Stimulated activated CD4-positive, alpha-beta T cell treated with anti-CD3 and anti-CD28 coated beads, Interleukin-15, amount 100 ng/mL, for 48 hours (primary cell): ENCODE measurements at regions not wholly inside any gene's neighbourhood (a gene's known extent, or its start where the extent isn't known, plus 50 kb on each side); places are given as distances from the start of the nearest gene placed in this dataset.
"Not testable (repeated sequence)": the region's sequence is repeated elsewhere in the genome, so short reads cannot be mapped to it uniquely, and the experiment has no call there.

ENCODE experiments used
- DNase-seq, 2 donors: peaks; one replicate each; pipeline ENCODE4 v3.0.0-alpha.2; 2020; ENCODE audit warnings: low read depth in 2 of 2

DNA sequence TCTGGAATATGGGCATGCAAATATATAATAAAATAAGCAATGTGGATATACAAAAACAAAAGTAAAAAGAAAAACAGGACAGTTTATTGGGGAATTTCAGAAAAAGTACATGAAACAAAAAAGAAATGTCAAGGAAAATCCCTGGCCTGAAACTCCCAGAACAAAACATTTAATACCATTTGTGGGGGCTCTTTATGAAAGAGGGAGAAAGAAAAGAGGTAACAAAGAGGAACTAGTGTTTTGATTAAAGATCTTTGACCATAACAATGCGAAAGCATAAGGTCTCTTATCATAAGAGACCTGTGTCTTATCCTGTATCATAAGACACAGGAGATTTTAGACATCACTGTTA is 88.6 kb upstream of the ARID1B start:
- DNase-seq, result no peak

DNA sequence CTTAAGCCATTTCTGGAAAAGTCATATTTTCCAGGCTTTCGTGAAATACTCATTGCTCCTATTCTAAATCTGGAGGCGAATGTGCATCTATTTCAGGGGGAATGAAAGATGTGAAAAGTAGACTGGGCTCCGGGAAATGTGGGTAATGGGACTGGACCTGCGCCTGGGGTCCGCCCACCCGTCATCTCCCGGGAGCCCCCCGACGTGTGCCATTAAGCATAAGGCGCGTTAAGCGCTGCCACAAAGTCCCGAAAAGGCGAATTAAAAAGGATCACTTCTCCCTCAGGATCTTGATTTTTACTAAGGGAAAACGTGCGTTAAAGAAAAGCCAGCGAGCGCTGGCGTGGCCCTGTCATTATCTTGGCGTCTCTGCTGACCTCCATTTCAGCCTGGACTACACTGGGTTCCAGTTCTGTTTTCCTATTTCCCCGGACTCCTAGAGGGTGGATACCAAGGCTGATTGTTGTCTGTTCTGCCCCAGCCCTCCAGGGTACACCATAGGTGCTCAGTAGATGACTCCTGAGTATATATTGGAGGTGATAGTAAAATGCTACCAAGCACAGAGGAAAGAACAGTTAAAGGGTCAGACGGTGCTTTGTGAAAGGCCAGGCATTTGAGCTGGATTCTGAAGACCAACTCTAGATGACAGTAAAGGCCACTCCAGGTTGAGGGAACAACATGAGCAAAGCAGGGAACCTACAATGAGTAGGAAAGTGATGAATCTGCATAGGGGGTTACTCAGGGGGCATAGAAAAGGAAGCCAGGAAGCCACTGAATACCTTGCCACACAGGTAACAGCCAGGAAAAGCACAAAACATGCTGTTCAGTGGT is 89.2 kb upstream of the ARID1B start:
- no peak for DNase-seq

DNA sequence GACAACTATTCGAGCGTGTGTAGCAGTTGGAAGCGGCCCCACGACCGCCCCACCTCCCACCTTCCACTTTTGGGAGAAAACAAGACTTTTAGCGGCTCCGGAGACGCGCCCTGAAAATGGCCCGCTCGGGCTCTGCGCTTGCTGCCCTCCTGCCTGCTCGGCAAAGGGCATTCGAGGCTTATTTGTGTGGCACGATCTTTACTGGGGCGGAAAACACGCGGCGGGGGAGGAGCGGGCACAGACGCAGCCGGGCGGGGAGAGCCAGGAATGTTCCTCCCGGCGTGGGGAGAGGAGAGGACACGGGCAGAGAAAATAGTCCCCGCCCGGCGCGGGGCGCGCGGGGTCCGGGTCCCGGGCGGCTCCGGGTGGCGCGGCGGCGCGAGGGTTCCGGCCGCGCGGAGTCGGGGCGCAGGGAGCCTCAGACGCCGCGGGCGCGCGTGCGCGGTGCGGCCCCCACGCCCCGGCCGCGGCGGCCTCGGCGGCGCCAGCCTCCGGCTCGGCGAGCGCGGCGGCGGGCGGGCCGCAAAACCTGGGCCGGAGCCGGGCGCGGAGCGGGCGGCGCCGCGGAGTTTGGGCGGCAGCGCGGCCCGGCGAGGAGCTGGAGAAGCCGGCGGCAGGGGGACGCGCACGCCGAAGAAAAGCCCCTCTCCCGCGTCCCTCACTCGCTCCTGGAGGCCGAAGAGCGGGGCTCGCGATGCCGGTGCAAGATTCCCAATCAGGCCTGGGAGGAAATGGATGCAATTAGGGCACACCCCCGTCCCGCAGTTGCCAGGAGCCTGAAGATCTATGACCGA is 90.0 kb upstream of the ARID1B start:
- peak; percentile 48 to 55 for DNase-seq

DNA sequence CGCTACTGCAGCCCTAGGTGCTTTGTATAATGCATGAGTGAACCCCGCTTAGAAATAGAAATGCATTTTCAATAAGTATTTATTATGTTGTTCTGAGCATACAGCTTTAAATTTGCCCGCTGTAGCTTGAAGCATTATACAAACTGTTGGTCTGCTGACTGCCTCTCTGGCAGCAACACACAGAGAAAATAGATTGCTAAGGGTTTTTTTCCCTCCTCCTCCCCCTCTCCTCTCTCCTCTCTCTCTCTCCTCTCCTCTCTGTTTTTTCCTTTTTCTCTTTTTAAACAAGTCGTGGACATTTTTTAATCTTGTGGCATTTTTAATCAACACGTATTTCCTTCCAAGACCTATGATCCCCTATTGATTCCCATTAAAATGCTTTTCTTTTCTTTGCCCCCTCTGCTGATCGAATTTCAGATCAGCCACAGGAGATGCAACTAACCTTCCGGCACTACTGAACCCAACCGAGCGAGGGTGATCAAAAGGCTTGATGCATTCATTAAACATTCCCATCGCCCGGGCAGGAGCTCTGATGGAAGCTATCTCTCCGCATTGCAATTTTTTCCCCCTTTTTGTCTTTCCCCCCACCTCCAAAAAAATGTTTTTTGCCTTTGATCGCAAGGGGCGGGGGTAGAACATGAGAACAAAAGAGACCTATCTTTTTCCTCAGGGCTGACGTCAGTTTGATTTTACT is 90.7 kb upstream of the ARID1B start:
- DNase-seq, result no peak

DNA sequence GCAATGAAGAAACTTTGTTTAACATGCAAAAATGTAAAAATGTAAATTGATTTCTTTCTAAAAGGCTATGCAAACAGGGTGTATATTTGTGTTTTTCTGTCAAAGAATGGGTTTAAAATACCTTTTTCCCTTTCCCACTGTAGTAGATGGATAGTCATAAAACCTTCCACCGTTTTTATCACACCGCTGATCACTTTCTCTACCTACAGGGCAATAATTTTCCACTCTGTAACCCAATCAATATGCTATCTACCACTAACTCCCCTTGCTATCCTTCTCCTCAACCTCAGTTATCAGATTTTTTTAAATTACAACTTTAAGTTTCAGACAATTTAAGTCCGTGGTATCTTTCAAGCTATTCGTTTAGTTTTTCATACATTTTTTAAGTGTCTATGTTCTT is 91.4 kb upstream of the ARID1B start:
- DNase-seq, result no peak

DNA sequence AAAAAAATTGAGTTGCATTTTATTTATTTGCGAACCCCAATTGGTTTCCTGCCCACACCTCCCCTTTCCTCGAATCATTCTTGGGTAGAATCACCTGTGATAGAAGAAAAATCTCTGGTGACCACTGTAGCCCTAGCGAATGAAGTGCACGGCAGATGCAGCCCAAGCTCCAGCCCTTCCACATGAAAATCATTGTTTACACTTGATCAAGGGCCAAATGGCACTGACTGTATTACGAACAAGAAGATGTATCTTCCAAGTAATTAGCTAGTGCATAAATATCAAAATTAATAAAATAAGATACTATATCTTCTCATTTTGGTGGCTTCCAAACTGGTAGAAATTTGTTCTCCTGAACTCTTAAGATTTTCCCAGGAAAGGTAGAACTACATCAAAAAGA is 93.4 kb upstream of the ARID1B start:
- no peak for DNase-seq

DNA sequence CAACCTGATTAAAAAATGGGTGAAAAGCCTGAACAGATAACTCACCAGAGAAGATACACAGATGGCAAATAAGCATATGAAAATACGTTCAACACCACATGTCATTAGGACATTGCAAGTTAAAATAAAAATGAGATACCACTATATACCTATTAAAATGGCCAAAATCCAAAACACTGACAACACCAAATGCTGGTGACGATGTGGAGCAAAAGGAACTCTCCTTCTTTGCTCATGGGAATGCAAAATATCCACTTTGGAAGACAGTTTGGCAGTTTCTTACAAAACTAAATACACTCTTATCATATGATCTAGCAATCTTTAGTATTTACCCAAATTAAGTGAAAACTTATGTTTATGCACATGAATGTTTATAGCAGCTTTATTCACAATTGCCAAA is 100.5 kb upstream of the ARID1B start:
- no peak for DNase-seq

DNA sequence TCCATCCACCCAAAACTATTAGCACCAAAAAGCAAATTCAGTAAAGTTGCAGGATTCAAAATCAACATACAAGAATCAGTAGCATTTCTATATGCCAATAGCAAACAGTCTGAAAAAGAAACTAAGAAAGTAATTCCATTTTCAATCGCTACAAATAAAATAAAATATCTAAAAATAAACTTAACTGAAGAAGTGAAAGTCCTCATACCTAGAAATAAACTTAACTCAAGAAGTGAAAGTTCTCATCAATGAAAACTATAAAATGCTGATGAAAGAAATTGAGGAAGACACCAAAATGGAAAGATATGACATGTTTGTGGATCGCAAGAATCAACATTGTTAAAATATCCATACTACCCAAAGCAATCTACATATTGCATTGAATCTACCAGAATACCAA is 103.0 kb upstream of the ARID1B start:
- no peak for DNase-seq

DNA sequence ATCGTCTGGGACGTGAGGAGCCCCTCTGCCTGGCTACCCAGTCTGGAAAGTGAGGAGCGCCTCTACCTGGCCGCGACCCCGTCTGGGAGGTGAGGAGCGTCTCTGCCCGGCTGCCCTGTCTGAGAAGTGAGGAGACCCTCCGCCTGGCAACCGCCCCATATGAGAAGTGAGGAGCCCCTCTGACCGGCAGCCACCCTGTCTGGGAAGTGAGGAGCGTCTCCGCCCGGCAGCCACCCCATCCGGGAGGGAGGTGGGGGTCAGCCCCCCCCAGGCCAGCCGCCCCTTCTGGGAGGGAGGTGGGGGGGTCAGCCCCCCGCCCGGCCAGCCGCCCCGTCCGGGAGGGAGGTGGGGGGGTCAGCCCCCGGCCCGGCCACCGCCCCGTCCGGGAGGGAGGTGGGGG is 107.1 kb upstream of the ARID1B start:
- DNase-seq, result not testable (repeated sequence)

DNA sequence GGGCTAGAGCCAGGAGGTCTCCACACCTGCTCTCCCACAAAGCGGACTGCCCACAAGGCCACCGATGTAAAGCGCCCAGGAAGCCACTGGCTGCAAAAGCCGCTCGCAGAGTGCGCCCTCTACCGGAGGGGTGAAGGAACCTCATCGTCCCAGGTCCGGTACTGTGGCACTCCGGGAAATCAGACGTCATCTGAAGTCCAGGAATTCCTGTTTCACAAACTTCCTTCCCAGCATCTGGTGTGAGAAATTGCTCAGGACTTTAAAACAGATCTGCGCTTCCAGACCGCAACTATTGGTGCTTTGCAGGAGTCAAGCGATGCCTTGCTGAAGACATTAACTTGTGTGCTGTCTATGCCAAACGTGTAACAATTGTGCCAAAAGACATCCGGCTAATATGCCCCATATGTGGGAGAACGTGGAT is 115.1 kb upstream of the ARID1B start:
- DNase-seq, result peak in 1 of 2 donors; percentile 11

DNA sequence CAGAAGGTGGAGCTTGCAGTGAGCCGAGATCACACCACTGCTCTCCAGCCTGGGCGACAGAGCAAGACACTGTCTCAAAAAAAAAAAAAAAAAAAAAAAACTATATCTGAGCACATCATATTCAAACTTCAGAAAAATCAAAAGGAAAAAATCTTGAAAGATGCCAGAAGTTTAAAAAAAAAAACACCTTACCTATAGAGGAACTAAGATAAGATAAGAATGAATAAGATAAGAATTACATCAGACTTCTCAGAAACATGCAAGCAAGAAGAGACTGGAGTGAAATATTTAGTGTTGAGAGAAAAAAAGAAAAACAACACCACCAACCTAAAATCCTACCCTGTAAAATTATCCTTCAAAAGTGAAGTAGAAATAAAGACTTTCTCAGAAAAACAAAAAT is 116.8 kb upstream of the ARID1B start:
- DNase-seq, result no peak

DNA sequence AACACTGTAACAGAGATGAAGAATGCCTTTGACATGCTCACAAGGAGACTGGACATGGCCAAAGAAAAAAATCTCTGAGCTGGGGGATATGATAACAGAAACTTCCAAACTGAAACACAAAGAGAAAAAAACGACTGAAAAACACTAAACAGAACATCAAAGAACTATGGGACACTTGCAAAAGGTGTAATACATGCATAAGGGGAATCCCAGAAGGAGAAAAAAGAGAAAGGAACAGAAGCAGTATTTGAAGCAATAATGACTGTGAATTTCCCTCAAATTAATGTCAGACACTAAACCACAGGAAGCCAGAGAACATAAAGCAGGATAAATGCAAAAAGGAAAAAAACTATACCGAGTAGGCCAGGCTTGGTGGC is 117.4 kb upstream of the ARID1B start:
- DNase-seq, result no peak

DNA sequence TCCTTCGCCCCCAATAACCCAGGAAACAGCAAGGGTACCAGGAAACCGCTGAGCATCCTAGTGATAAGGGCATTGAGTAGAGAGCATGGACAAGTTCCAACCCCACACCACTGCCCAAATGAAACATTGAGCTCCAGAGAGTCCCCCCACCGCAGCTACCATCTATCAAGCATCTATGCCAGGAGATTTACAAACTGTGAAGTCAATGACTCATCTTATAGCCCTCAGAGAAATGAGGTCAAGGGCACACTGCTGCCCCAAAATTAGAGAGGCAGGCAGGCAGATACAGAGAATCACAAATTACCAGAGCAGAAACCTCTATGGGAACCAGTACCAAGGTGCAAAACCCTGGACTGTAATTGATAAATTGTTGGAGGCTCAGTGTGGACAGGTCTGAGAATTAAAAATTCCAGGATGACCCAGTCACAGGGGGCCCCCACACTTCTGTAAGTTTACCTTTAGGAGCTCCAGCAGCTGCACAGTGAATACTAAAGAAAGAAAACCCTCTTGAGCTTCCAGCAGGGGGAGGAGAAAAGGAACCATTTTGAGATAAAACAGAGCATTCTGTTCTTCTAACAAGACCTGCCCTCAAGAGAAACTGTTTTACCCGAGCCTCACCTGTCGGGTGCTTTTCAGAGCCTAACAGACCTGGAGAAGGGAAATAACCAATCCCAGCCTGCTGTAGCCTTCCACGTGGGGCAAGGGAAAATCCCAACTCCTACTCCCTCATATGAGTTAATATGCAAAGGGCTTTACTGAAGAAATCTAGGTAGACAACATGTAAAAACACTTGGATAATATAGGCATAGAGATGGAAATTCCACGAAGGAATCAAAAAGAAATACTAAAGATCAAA is 118.0 kb upstream of the ARID1B start:
- no peak for DNase-seq

DNA sequence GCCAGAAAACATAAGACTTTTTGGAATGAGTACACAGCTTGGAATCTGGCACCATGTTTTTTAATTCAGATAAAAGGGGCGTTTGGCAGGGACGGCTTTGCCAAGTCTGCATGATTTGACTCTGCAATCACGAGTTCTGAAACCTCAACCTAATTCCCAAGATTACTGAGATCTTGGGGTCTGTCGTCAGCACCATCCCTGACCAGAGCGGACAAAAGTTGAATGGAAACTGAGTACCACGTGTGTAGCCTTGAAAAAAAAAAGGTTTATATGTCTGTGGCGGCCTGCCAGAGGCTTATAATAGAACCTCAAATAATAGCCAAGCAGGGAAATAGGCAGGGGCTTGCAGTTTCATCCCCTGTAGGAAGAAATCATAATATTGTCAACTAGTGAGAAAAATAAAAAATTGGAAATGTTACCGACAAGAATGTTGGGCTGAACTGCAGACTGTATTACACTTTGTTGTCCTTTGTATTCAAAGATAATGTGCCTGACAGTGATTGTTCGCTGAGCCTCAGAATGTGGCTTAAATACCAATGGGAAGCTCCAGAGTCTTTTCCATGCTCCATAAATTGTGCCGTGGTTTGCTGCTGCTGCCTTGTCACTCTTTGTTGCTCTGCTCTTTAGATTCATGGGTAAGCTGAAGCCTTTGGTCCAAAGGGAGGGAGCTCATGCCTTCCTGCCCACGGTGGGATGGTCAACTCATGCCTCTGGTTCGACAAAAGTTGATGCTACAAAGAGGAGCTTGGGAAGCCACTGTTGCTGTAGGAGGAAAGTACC is 118.8 kb upstream of the ARID1B start:
- no peak for DNase-seq

DNA sequence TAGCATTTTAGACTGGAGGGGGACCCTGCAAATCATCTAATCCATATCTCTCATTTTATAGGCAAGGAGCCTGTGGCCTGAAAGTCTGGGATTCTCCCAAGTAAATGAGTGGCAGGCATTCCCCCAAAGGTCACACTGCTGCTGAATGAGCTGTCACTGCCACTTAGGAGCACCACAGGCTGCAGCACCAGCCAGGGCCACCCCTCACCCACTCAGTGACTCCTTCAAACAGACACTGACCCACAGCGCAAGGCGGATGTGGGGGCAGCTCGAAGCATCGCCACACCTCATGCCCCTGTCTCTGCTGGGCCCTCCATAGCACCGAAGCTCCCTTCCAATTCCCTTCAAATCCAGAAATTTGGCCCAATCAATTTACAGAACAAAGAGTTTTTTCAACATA is 119.9 kb upstream of the ARID1B start:
- no peak for DNase-seq

DNA sequence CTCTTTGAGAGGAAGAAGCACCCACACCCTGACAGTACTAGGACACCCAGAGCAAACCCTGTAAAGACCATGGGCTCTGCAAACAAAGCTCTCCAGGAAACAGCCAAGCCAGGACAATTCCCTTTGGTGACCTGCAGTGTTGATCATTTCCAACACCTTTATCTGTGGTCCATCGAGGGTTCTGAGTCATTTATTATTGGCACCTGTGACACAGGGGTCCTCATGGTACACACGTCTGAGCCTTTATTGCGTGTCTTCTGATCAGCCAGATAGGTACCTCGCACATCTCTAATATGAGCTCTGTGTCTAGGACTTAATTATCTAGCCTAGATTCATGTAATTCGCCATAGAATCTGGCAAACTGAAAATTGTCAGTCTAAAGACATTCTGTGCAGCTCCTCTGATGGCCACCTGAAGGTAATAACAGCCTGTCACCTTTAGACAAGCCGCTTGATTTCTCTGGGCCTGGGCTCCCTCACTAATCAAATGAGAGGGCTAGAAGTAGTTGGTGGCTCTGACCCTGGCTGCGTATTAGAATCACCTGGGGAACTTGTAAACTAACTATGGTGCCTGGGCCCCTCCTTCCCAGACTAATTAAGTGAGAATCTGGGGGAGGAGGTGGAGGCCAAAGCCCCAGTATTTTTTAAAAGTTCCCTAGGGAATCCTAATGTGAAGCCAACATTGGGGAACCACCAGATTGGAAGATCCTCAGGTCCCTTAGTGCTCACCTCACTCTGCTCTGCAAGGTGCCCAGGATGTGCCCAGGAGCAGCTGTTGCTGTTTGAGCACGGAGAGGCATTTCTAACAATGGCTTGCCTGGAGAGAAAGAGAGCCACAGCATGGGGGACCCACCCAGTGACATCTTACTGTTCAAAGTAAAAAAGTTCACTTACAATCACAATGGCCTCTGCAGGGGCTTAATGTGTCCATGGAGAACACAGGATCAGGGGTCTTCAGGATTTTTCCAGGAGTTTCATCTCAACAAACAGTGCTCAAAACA is 122.0 kb upstream of the ARID1B start:
- no peak for DNase-seq

DNA sequence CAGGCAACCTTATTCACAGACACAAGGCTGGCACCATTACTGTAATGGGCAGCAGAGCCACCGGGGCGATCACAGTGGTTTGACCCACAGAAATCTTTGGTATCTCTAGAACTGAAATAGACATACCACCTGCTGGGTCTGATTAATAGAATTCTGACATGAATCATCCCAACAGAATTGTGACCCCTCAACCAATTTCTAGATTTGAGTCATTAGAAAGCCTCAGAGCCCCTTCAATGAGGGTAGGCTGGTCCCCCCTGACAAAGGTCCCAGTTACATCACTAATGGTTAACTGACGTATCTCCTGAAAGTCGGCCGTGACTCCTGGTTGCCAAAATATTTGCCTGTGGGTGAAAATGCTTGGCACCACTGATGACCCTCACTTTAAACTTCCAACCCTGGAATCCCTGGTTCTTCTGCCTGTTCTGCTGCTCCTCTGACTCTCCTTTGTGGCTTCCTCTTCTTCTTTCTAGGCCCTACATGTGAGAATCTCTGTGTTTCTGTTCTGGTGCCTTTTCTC is 124.9 kb upstream of the ARID1B start:
- no peak for DNase-seq

DNA sequence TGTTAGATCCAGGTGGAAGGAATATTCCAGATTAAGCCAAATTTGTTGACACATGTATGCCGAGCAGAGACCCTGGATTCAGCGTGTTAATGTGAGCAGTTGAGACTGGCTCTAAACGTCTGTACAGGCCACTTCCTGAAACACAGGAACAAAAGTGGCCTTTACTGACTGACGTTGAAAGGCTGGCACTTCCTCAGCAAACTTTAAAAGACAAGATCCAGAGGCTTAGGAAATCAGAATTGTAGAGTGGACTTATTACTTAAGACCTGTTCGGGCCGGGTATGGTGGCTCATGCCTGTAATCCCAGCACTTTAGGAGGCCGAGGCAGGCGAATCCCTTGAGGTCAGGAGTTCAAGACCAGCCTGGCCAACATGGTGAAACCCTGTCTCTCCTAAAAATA is 125.7 kb upstream of the ARID1B start:
- no peak for DNase-seq

DNA sequence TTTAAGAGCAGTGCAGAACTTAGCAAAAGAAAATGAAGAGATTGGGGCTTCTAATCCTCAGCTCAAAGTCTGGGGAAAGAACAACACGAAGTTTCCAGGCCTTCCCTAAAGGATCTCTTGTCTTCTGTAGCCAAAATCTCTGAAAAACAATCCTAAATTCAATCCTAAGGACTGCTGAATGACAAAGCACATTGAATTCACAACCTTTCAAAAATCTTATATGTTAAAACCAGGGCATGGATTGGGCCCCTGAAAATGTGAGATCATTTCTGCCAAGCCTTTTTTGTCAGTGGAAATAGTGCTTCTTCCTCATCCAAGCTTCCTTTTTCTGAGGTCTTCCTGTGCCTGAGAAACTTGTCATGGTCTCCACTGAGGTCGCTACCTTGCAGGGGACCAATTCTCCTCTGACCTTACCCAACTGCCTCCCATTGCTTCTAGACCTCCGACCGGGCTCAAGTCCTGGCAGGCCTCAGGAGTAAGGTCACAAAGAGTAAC is 126.2 kb upstream of the ARID1B start:
- no peak for DNase-seq
